GM12878 (cell line): ENCODE measurements at regions not wholly inside any gene's neighbourhood (a gene's known extent, or its start where the extent isn't known, plus 50 kb on each side); places are given as distances from the start of the nearest gene placed in this dataset.

ENCODE experiments used
- ATAC-seq: fragments of 200-7000 bp; cut with Tn5 transposase; 3 replicates; pipeline ENCODE4 v1.9.1; 2020; ENCODE audit warnings: mild to moderate bottlenecking, moderate library complexity
- BruUV-seq: library from RNA; stranded (reverse); fragments of 400-500 nt; replicated peaks from 2 replicates; lab custom pipeline; 2021; lab: Mats Ljungman, UMichigan
- CTCF ChIA-PET: fragments of 300-600 bp; sonication (Branson Sonifier 250); formaldehyde crosslinking; extraction: SDS; loops from one replicate; lab custom pipeline; 2021; ENCODE audit warnings: inconsistent platforms; lab: Yijun Ruan, JAX
- POLR2A ChIA-PET: fragments of 350-600 bp; formaldehyde crosslinking; extraction: SDS; loops from one replicate; lab custom pipeline; 2021; ENCODE audit warnings: inconsistent platforms; lab: Charles Lee
- RAD21 ChIA-PET: fragments of 300-600 bp; sonication (Branson Sonifier 250); formaldehyde crosslinking; loops from one replicate; lab custom pipeline; 2023; ENCODE audit warnings: antibody characterized with exemption; ENCODE audit not compliant: unreplicated experiment; lab: Charles Lee
- SMC1A ChIA-PET: fragments of 300-600 bp; sonication (Branson Sonifier 250); formaldehyde crosslinking; loops from one replicate; lab custom pipeline; 2023; ENCODE audit not compliant: unreplicated experiment, uncharacterized antibody; lab: Charles Lee
- DNase-seq: peaks from one replicate; pipeline ENCODE4 v3.0.0-alpha.2; 2011; ENCODE audit warnings: low read depth, low spot score
- FAIRE-seq: peaks from 3 replicates; lab custom pipeline; 2011; peaks lifted over from hg19 to GRCh38; lab: Jason Lieb, UNC
- H2AFZ ChIP-seq: 2 replicates; pipeline ENCODE4 v1.6.0; 2011; ENCODE audit warnings: low read depth, low read length, control low read depth; ENCODE audit not compliant: control insufficient read depth
- H3K27ac ChIP-seq: 2 replicates; pipeline ENCODE4 v1.5.1; 2011; ENCODE audit warnings: control low read depth; ENCODE audit not compliant: control insufficient read depth, insufficient read depth
- H3K27me3 ChIP-seq, 2 experiments: replicated peaks in 1 of 2; 2 replicates each; pipeline versions ENCODE4 v1.6.0 to v1.6.1; 2011; ENCODE audit warnings: low read length in 1 of 2; ENCODE audit not compliant: control insufficient read depth in 2 of 2, insufficient read depth in 2 of 2
- H3K36me3 ChIP-seq, 2 experiments: 2 replicates each; pipeline ENCODE4 v1.5.1; 2011; ENCODE audit warnings: low read length in 1 of 2; ENCODE audit not compliant: control insufficient read depth in 2 of 2, insufficient read depth in 2 of 2
- H3K4me1 ChIP-seq: 2 replicates; pipeline ENCODE4 v1.6.1; 2011; ENCODE audit warnings: mild to moderate bottlenecking, low read length, moderate library complexity, mixed read lengths; ENCODE audit not compliant: control insufficient read depth, insufficient read depth
- H3K4me2 ChIP-seq: 2 replicates; pipeline ENCODE4 v1.6.0; 2011; ENCODE audit warnings: control low read depth; ENCODE audit not compliant: control insufficient read depth, insufficient read depth
- H3K4me3 ChIP-seq: fragments of 200-600 bp; sonication (generic); 2 replicates; pipeline ENCODE4 v1.5.1; 2016
- H3K79me2 ChIP-seq: 2 replicates; pipeline ENCODE4 v1.6.0; 2011; ENCODE audit warnings: low read length; ENCODE audit not compliant: control insufficient read depth, insufficient read depth
- H3K9ac ChIP-seq: 2 replicates; pipeline ENCODE4 v1.8.0; 2011; ENCODE audit warnings: low read length, control low read depth, mixed read lengths; ENCODE audit not compliant: control insufficient read depth, insufficient read depth
- H3K9me3 ChIP-seq: replicated peaks from 3 replicates; pipeline ENCODE4 v1.5.1; 2011; ENCODE audit warnings: mild to moderate bottlenecking, low read length; ENCODE audit not compliant: control insufficient read depth, insufficient read depth
- H4K20me1 ChIP-seq: 2 replicates; pipeline ENCODE4 v1.6.0; 2011; ENCODE audit not compliant: control insufficient read depth, insufficient read depth
- E2F4 ChIP-seq: IDR thresholded peaks from 2 replicates; pipeline ENCODE4 v1.6.1; 2012; ENCODE audit warnings: low read depth, low read length, improper control_type of control experiment
- HDGF ChIP-seq: fragments of 450-650 bp; IDR thresholded peaks from 2 replicates; pipeline ENCODE4 v1.6.1; 2016; ENCODE audit warnings: antibody characterized with exemption
- KDM1A ChIP-seq: fragments of 200-600 bp; sonication (generic); IDR thresholded peaks from 2 replicates; pipeline ENCODE4 v1.6.1; 2016; ENCODE audit warnings: borderline replicate concordance
- NFYA ChIP-seq: IDR thresholded peaks from 2 replicates; pipeline ENCODE4 v1.6.1; 2011; ENCODE audit warnings: low read depth, mild to moderate bottlenecking, low read length, improper control_type of control experiment, borderline replicate concordance
- REST ChIP-seq: IDR thresholded peaks from 2 replicates; pipeline ENCODE4 v1.6.1; 2012; ENCODE audit warnings: mild to moderate bottlenecking, low read depth, low read length
- SMARCA5 ChIP-seq: fragments of 450-650 bp; IDR thresholded peaks from 2 replicates; pipeline ENCODE4 v1.6.1; 2017; ENCODE audit warnings: mild to moderate bottlenecking
- TARDBP ChIP-seq: IDR thresholded peaks from 2 replicates; pipeline ENCODE4 v1.6.1; 2016; ENCODE audit warnings: borderline replicate concordance
- ZSCAN29 ChIP-seq: fragments of 450-650 bp; IDR thresholded peaks from 2 replicates; pipeline ENCODE4 v1.6.1; 2017; ENCODE audit warnings: mild to moderate bottlenecking, moderate library complexity
- WGBS: methylation state at CpG from one replicate; pipeline ENCODE4 v1.1.6; 2016; ENCODE audit warnings: low lambda C conversion rate; ENCODE audit not compliant: insufficient replicate concordance, insufficient coverage; ENCODE audit errors: missing lambda C conversion rate; 5-methylcytosine and 5-hydroxymethylcytosine counted together
- in situ Hi-C: fragments of 300-500 bp; cut with MboI; formaldehyde crosslinking; loops from 9 replicates; pipeline ENCODE4 v1.14.3; 2018; ENCODE audit warnings: mixed read lengths
- intact Hi-C: fragments of 100-400 bp; cut with micrococcal nuclease; formaldehyde crosslinking; loops from one replicate; pipeline ENCODE4 v1.14.2; 2022; ENCODE audit not compliant: unreplicated experiment

GRCh38 chr6:148059869-148060268, 282.8 kb upstream of the SASH1 start (continued):
- no peak for TF ChIP-seq REST
- TF ChIP-seq E2F4: no peak
- TF ChIP-seq HDGF: no peak
- TF ChIP-seq SMARCA5: no peak

- intact Hi-C loops (no loop called here), in situ Hi-C loops (no loop called here)
- ChIA-PET SMC1A (interaction anchor here (0.6 kb wide), 1 partner anchor 65 kb away, joined by 3 read pairs; no protein-coding TSS in a partner anchor), RAD21 (no interaction called here), CTCF (no interaction called here), POLR2A (no interaction called here)
- no peak for ATAC-seq
- no peak for TF ChIP-seq ZSCAN29
- no peak for TF ChIP-seq NFYA
- no peak for TF ChIP-seq KDM1A
- no peak for TF ChIP-seq TARDBP
- Histone ChIP-seq H3K9ac (no peak overlapping the region), H3K27me3 (no peaks in the 10 kb centered on the region), H3K36me3 (no peaks in the 10 kb centered on the region), H2AFZ (no peak overlapping the region), H3K27ac (no peak overlapping the region), H3K9me3 (no peaks in the 10 kb centered on the region), H3K4me3 (no peak overlapping the region), H3K4me2 (no peak overlapping the region), H4K20me1 (no peaks in the 10 kb centered on the region), H3K4me1 (no peaks in the 10 kb centered on the region), H3K79me2 (no peaks in the 10 kb centered on the region)
- no peak for FAIRE-seq
- 27% methylated on average over 12 of the region's 12 CpGs for WGBS
- BruUV-seq: no TSS peak
- no peak for DNase-seq
Observed at GRCh38 chr6:148064406-148065134, 278.1 kb upstream of the SASH1 start.
